GM12878 (cell line): ENCODE measurements at regions not wholly inside any gene's neighbourhood (a gene's known extent, or its start where the extent isn't known, plus 50 kb on each side); places are given as distances from the start of the nearest gene placed in this dataset.

Source experiments
- ATAC-seq: fragments of 200-7000 bp; cut with Tn5 transposase; 3 replicates; pipeline ENCODE4 v1.9.1; 2020; ENCODE audit warnings: mild to moderate bottlenecking, moderate library complexity
- BruUV-seq: library from RNA; stranded (reverse); fragments of 400-500 nt; replicated peaks from 2 replicates; lab custom pipeline; 2021; lab: Mats Ljungman, UMichigan
- CTCF ChIA-PET: fragments of 300-600 bp; sonication (Branson Sonifier 250); formaldehyde crosslinking; extraction: SDS; loops from one replicate; lab custom pipeline; 2021; ENCODE audit warnings: inconsistent platforms; lab: Yijun Ruan, JAX
- POLR2A ChIA-PET: fragments of 350-600 bp; formaldehyde crosslinking; extraction: SDS; loops from one replicate; lab custom pipeline; 2021; ENCODE audit warnings: inconsistent platforms; lab: Charles Lee
- RAD21 ChIA-PET: fragments of 300-600 bp; sonication (Branson Sonifier 250); formaldehyde crosslinking; loops from one replicate; lab custom pipeline; 2023; ENCODE audit warnings: antibody characterized with exemption; ENCODE audit not compliant: unreplicated experiment; lab: Charles Lee
- SMC1A ChIA-PET: fragments of 300-600 bp; sonication (Branson Sonifier 250); formaldehyde crosslinking; loops from one replicate; lab custom pipeline; 2023; ENCODE audit not compliant: unreplicated experiment, uncharacterized antibody; lab: Charles Lee
- DNase-seq: peaks from one replicate; pipeline ENCODE4 v3.0.0-alpha.2; 2011; ENCODE audit warnings: low read depth, low spot score
- FAIRE-seq: peaks from 3 replicates; lab custom pipeline; 2011; peaks lifted over from hg19 to GRCh38; lab: Jason Lieb, UNC
- H2AFZ ChIP-seq: 2 replicates; pipeline ENCODE4 v1.6.0; 2011; ENCODE audit warnings: low read depth, low read length, control low read depth; ENCODE audit not compliant: control insufficient read depth
- H3K27ac ChIP-seq: 2 replicates; pipeline ENCODE4 v1.5.1; 2011; ENCODE audit warnings: control low read depth; ENCODE audit not compliant: control insufficient read depth, insufficient read depth
- H3K27me3 ChIP-seq, 2 experiments: replicated peaks in 1 of 2; 2 replicates each; pipeline versions ENCODE4 v1.6.0 to v1.6.1; 2011; ENCODE audit warnings: low read length in 1 of 2; ENCODE audit not compliant: control insufficient read depth in 2 of 2, insufficient read depth in 2 of 2
- H3K36me3 ChIP-seq, 2 experiments: 2 replicates each; pipeline ENCODE4 v1.5.1; 2011; ENCODE audit warnings: low read length in 1 of 2; ENCODE audit not compliant: control insufficient read depth in 2 of 2, insufficient read depth in 2 of 2
- H3K4me1 ChIP-seq: 2 replicates; pipeline ENCODE4 v1.6.1; 2011; ENCODE audit warnings: mild to moderate bottlenecking, low read length, moderate library complexity, mixed read lengths; ENCODE audit not compliant: control insufficient read depth, insufficient read depth
- H3K4me2 ChIP-seq: 2 replicates; pipeline ENCODE4 v1.6.0; 2011; ENCODE audit warnings: control low read depth; ENCODE audit not compliant: control insufficient read depth, insufficient read depth
- H3K4me3 ChIP-seq: fragments of 200-600 bp; sonication (generic); 2 replicates; pipeline ENCODE4 v1.5.1; 2016
- H3K79me2 ChIP-seq: 2 replicates; pipeline ENCODE4 v1.6.0; 2011; ENCODE audit warnings: low read length; ENCODE audit not compliant: control insufficient read depth, insufficient read depth
- H3K9ac ChIP-seq: 2 replicates; pipeline ENCODE4 v1.8.0; 2011; ENCODE audit warnings: low read length, control low read depth, mixed read lengths; ENCODE audit not compliant: control insufficient read depth, insufficient read depth
- H3K9me3 ChIP-seq: replicated peaks from 3 replicates; pipeline ENCODE4 v1.5.1; 2011; ENCODE audit warnings: mild to moderate bottlenecking, low read length; ENCODE audit not compliant: control insufficient read depth, insufficient read depth
- H4K20me1 ChIP-seq: 2 replicates; pipeline ENCODE4 v1.6.0; 2011; ENCODE audit not compliant: control insufficient read depth, insufficient read depth
- ATF7 ChIP-seq: fragments of 450-650 bp; IDR thresholded peaks from 2 replicates; pipeline ENCODE4 v1.6.1; 2016; ENCODE audit warnings: low read depth, mild to moderate bottlenecking
- CHD4 ChIP-seq: fragments of 200-600 bp; sonication (generic); IDR thresholded peaks from 2 replicates; pipeline ENCODE4 v1.6.1; 2016; ENCODE audit warnings: mild to moderate bottlenecking
- HDAC6 ChIP-seq: fragments of 200-600 bp; sonication (generic); IDR thresholded peaks from one replicate; pipeline ENCODE4 v1.8.0; 2017; ENCODE audit warnings: antibody characterized with exemption; ENCODE audit not compliant: unreplicated experiment
- JUNB ChIP-seq: IDR thresholded peaks from 2 replicates; pipeline ENCODE4 v1.6.1; 2016; ENCODE audit warnings: antibody characterized with exemption, mild to moderate bottlenecking
- MXI1 ChIP-seq: fragments of 150-350 bp; IDR thresholded peaks from 2 replicates; pipeline ENCODE4 v1.6.1; 2011; ENCODE audit warnings: low read depth, mild to moderate bottlenecking, inconsistent platforms, low read length, improper control_type of control experiment
- NFIC ChIP-seq: IDR thresholded peaks from 2 replicates; pipeline ENCODE4 v1.6.1; 2012; ENCODE audit warnings: low read depth, mild to moderate bottlenecking, inconsistent platforms, low read length, moderate library complexity
- NR2F1 ChIP-seq: fragments of 450-650 bp; conservative IDR thresholded peaks from 2 replicates; pipeline ENCODE4 v1.6.1; 2017; ENCODE audit warnings: mild to moderate bottlenecking
- SMAD5 ChIP-seq: IDR thresholded peaks from 2 replicates; pipeline ENCODE4 v1.6.1; 2016; ENCODE audit warnings: antibody characterized with exemption, low read depth
- SUZ12 ChIP-seq: fragments of 200-600 bp; sonication (generic); IDR thresholded peaks from one replicate; pipeline ENCODE4 v1.6.1; 2018; ENCODE audit warnings: antibody characterized with exemption, mild to moderate bottlenecking; ENCODE audit not compliant: unreplicated experiment
- TAF1 ChIP-seq: IDR thresholded peaks from 2 replicates; pipeline ENCODE4 v1.6.1; 2011; ENCODE audit warnings: mild to moderate bottlenecking, low read depth, low read length, borderline replicate concordance
- TCF3 ChIP-seq: IDR thresholded peaks from 2 replicates; pipeline ENCODE4 v1.6.1; 2012; ENCODE audit warnings: low read depth, mild to moderate bottlenecking, low read length, borderline replicate concordance; ENCODE audit not compliant: insufficient read depth
- WRNIP1 ChIP-seq: IDR thresholded peaks from 2 replicates; pipeline ENCODE4 v1.6.1; 2011; ENCODE audit warnings: low read depth, low read length, improper control_type of control experiment, borderline replicate concordance
- ZNF207 ChIP-seq: fragments of 450-650 bp; IDR thresholded peaks from 2 replicates; pipeline ENCODE4 v1.6.1; 2014; ENCODE audit warnings: antibody characterized with exemption, mild to moderate bottlenecking, borderline replicate concordance
- WGBS: methylation state at CpG from one replicate; pipeline ENCODE4 v1.1.6; 2016; ENCODE audit warnings: low lambda C conversion rate; ENCODE audit not compliant: insufficient replicate concordance, insufficient coverage; ENCODE audit errors: missing lambda C conversion rate; 5-methylcytosine and 5-hydroxymethylcytosine counted together
- in situ Hi-C: fragments of 300-500 bp; cut with MboI; formaldehyde crosslinking; loops from 9 replicates; pipeline ENCODE4 v1.14.3; 2018; ENCODE audit warnings: mixed read lengths
- intact Hi-C: fragments of 100-400 bp; cut with micrococcal nuclease; formaldehyde crosslinking; loops from one replicate; pipeline ENCODE4 v1.14.2; 2022; ENCODE audit not compliant: unreplicated experiment
- TF ChIP-seq, protein P1 (sequence below): fragments of 450-650 bp; IDR thresholded peaks from 2 replicates; pipeline ENCODE4 v1.6.1; 2017; ENCODE audit warnings: mild to moderate bottlenecking, moderate library complexity
- TF ChIP-seq, protein P2 (sequence below): fragments of 450-650 bp; IDR thresholded peaks from 2 replicates; pipeline ENCODE4 v1.6.1; 2016; ENCODE audit warnings: mild to moderate bottlenecking, moderate library complexity, borderline replicate concordance
- TF ChIP-seq, protein P3 (sequence below): fragments of 450-650 bp; IDR thresholded peaks from 2 replicates; pipeline ENCODE4 v1.6.1; 2018; ENCODE audit warnings: mild to moderate bottlenecking, low read depth, moderate library complexity; ENCODE audit not compliant: partially characterized antibody

DNA sequence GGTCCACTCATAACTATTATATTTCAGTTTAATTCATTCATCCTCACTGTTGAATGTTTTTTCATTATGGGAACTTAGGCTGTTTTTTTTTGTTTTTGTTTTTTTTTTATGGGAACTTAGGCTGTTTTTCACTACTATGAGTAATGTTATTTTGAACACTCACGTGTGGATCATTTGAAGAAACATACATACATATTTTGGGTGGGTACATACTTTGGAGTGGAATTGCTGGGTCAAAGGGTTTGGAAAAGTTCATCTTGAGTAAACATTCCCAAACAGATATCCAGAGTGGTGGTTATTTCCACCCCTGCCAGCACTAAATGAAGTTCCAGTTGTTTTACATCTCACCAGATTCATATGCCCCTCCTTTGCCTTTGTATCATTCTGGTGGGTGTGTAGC is 584.4 kb downstream of the PSAT1 start:
- Histone ChIP-seq H3K4me2 (no peak overlapping the region), H3K27me3 (no peaks in the 10 kb centered on the region), H3K79me2 (no peaks in the 10 kb centered on the region), H3K9ac (no peak overlapping the region), H3K4me3 (no peak overlapping the region), H4K20me1 (no peaks in the 10 kb centered on the region), H2AFZ (no peak overlapping the region), H3K4me1 (no peaks in the 10 kb centered on the region), H3K9me3 (no peaks in the 10 kb centered on the region), H3K27ac (no peak overlapping the region), H3K36me3 (no peaks in the 10 kb centered on the region)
- SMC1A ChIA-PET: no interaction called here
- in situ Hi-C loops (no loop called here), intact Hi-C loops (no loop called here)
- DNase-seq (no peak), ATAC-seq (no peak), FAIRE-seq (no peak)
- RAD21 ChIA-PET: no interaction called here
- POLR2A ChIA-PET: no interaction called here
- 0% methylated on average over 1 of the region's 1 CpG for WGBS
- CTCF ChIA-PET: no interaction called here
- BruUV-seq: no TSS peak
- TF ChIP-seq NFIC: no peak
- no peak for TF ChIP-seq NR2F1
- TF ChIP-seq ATF7: no peak
- no peak for TF ChIP-seq SUZ12
- TF ChIP-seq WRNIP1: no peak
- TF ChIP-seq ZNF207: no peak
- TF ChIP-seq CHD4: no peak
- no peak for TF ChIP-seq MXI1
- TF ChIP-seq, protein P1, sequence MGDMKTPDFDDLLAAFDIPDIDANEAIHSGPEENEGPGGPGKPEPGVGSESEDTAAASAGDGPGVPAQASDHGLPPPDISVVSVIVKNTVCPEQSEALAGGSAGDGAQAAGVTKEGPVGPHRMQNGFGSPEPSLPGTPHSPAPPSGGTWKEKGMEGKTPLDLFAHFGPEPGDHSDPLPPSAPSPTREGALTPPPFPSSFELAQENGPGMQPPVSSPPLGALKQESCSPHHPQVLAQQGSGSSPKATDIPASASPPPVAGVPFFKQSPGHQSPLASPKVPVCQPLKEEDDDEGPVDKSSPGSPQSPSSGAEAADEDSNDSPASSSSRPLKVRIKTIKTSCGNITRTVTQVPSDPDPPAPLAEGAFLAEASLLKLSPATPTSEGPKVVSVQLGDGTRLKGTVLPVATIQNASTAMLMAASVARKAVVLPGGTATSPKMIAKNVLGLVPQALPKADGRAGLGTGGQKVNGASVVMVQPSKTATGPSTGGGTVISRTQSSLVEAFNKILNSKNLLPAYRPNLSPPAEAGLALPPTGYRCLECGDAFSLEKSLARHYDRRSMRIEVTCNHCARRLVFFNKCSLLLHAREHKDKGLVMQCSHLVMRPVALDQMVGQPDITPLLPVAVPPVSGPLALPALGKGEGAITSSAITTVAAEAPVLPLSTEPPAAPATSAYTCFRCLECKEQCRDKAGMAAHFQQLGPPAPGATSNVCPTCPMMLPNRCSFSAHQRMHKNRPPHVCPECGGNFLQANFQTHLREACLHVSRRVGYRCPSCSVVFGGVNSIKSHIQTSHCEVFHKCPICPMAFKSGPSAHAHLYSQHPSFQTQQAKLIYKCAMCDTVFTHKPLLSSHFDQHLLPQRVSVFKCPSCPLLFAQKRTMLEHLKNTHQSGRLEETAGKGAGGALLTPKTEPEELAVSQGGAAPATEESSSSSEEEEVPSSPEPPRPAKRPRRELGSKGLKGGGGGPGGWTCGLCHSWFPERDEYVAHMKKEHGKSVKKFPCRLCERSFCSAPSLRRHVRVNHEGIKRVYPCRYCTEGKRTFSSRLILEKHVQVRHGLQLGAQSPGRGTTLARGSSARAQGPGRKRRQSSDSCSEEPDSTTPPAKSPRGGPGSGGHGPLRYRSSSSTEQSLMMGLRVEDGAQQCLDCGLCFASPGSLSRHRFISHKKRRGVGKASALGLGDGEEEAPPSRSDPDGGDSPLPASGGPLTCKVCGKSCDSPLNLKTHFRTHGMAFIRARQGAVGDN: no peak
- no peak for TF ChIP-seq SMAD5
- TF ChIP-seq TCF3: no peak
- no peak for TF ChIP-seq JUNB
- TF ChIP-seq HDAC6: no peak
- TF ChIP-seq, protein P2, sequence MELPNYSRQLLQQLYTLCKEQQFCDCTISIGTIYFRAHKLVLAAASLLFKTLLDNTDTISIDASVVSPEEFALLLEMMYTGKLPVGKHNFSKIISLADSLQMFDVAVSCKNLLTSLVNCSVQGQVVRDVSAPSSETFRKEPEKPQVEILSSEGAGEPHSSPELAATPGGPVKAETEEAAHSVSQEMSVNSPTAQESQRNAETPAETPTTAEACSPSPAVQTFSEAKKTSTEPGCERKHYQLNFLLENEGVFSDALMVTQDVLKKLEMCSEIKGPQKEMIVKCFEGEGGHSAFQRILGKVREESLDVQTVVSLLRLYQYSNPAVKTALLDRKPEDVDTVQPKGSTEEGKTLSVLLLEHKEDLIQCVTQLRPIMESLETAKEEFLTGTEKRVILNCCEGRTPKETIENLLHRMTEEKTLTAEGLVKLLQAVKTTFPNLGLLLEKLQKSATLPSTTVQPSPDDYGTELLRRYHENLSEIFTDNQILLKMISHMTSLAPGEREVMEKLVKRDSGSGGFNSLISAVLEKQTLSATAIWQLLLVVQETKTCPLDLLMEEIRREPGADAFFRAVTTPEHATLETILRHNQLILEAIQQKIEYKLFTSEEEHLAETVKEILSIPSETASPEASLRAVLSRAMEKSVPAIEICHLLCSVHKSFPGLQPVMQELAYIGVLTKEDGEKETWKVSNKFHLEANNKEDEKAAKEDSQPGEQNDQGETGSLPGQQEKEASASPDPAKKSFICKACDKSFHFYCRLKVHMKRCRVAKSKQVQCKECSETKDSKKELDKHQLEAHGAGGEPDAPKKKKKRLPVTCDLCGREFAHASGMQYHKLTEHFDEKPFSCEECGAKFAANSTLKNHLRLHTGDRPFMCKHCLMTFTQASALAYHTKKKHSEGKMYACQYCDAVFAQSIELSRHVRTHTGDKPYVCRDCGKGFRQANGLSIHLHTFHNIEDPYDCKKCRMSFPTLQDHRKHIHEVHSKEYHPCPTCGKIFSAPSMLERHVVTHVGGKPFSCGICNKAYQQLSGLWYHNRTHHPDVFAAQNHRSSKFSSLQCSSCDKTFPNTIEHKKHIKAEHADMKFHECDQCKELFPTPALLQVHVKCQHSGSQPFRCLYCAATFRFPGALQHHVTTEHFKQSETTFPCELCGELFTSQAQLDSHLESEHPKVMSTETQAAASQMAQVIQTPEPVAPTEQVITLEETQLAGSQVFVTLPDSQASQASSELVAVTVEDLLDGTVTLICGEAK: no peak
- no peak for TF ChIP-seq TAF1
- TF ChIP-seq, protein P3, sequence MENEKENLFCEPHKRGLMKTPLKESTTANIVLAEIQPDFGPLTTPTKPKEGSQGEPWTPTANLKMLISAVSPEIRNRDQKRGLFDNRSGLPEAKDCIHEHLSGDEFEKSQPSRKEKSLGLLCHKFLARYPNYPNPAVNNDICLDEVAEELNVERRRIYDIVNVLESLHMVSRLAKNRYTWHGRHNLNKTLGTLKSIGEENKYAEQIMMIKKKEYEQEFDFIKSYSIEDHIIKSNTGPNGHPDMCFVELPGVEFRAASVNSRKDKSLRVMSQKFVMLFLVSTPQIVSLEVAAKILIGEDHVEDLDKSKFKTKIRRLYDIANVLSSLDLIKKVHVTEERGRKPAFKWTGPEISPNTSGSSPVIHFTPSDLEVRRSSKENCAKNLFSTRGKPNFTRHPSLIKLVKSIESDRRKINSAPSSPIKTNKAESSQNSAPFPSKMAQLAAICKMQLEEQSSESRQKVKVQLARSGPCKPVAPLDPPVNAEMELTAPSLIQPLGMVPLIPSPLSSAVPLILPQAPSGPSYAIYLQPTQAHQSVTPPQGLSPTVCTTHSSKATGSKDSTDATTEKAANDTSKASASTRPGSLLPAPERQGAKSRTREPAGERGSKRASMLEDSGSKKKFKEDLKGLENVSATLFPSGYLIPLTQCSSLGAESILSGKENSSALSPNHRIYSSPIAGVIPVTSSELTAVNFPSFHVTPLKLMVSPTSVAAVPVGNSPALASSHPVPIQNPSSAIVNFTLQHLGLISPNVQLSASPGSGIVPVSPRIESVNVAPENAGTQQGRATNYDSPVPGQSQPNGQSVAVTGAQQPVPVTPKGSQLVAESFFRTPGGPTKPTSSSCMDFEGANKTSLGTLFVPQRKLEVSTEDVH: no peak
